Left lung (tissue), 4 donors: ENCODE measurements at regions not wholly inside any gene's neighbourhood (a gene's known extent, or its start where the extent isn't known, plus 50 kb on each side); places are given as distances from the start of the nearest gene placed in this dataset.

Experiments used
- ATAC-seq: fragments of 200-7000 bp; cut with Tn5 transposase; one replicate; pipeline ENCODE4 v1.9.1; 2020; ENCODE audit warnings: moderate library complexity
- DNase-seq, 4 donors: peaks; one replicate each; pipeline ENCODE4 v3.0.0-alpha.2; 2013 to 2020
- H3K27ac ChIP-seq, 2 donors: fragments of 200-600 bp; sonication (generic) in 1 of 2; one replicate each; pipeline versions ENCODE4 v1.5.0 to v1.8.0; 2020 to 2021
- H3K27me3 ChIP-seq, 2 donors: fragments of 200-600 bp; sonication (generic) in 1 of 2; one replicate each; pipeline versions ENCODE4 v1.5.0 to v1.8.0; 2020 to 2021
- H3K36me3 ChIP-seq, 2 donors: fragments of 200-600 bp; sonication (generic) in 1 of 2; one replicate each; pipeline versions ENCODE4 v1.5.0 to v1.8.0; 2020 to 2021
- H3K4me1 ChIP-seq, 2 donors: fragments of 200-600 bp; one replicate each; pipeline ENCODE4 v1.8.0; 2021
- H3K4me3 ChIP-seq, 2 donors: fragments of 200-600 bp; sonication (generic) in 1 of 2; one replicate each; pipeline versions ENCODE4 v1.5.0 to v1.8.0; 2020 to 2021; ENCODE audit warnings: mild to moderate bottlenecking in 1 of 2
- H3K9me3 ChIP-seq, 2 donors: fragments of 200-600 bp; sonication (generic) in 1 of 2; one replicate each; pipeline versions ENCODE4 v1.5.0 to v1.8.0; 2020 to 2021
- CTCF ChIP-seq, 2 donors: fragments of 200-600 bp; sonication (generic) in 1 of 2; IDR thresholded peaks; one replicate each; pipeline versions ENCODE4 v1.5.0 to v1.8.0; 2021; ENCODE audit warnings: antibody characterized with exemption in 2 of 2
- intact Hi-C, 2 donors: fragments of 100-400 bp; cut with DNase I; formaldehyde crosslinking; loops; one replicate each; pipeline versions ENCODE4 v1.11.2 to v1.14.2; 2022
- donor health status: DM: no; HTN: yes; CAD: no.
- donor health status: DM: no; HTN: no; CAD: no.

GRCh38 chr2:120899771-120900170, 164.1 kb downstream of the GLI2 start:
- ATAC-seq = no peak
- TF ChIP-seq CTCF (IDR thresholded peaks at IDR 0.05) = no peak
- intact Hi-C loops = no loop called here

GRCh38 chr2:120901201-120901600, 165.5 kb downstream of the GLI2 start:
- no peaks in the 10 kb centered on the region for H3K36me3 ChIP-seq
- H3K4me3 ChIP-seq = no peak overlapping the region
- DNase-seq (peak in 1 of 4 donors; percentile 62), ATAC-seq (no peak)
- H3K4me1 ChIP-seq = no peaks in the 10 kb centered on the region
- TF ChIP-seq CTCF (IDR thresholded peaks at IDR 0.05) = no peak
- intact Hi-C loops = no loop called here
- H3K27ac ChIP-seq = no peak overlapping the region
- no peaks in the 10 kb centered on the region for H3K9me3 ChIP-seq
- H3K27me3 ChIP-seq = peaks cover 0 to 11% of the 10 kb centered on the region in 2 donors

More at GRCh38 chr2:120899771-120900170, 164.1 kb downstream of the GLI2 start:
- H3K4me3 ChIP-seq = no peak overlapping the region
- H3K27ac ChIP-seq = no peak overlapping the region
- peaks cover 0 to 10% of the 10 kb centered on the region in 2 donors for H3K27me3 ChIP-seq
- no peaks in the 10 kb centered on the region for H3K36me3 ChIP-seq
- H3K9me3 ChIP-seq = no peaks in the 10 kb centered on the region
- no peaks in the 10 kb centered on the region for H3K4me1 ChIP-seq
- peak in 1 of 4 donors; percentile 62 for DNase-seq

- intact Hi-C loops = no loop called here
- no peak for TF ChIP-seq CTCF (IDR thresholded peaks at IDR 0.05)
- no peak for ATAC-seq
- Histone ChIP-seq H3K4me3 (no peak overlapping the region), H3K27ac (no peak overlapping the region), H3K36me3 (no peaks in the 10 kb centered on the region), H3K4me1 (no peaks in the 10 kb centered on the region), H3K9me3 (no peaks in the 10 kb centered on the region), H3K27me3 (peaks cover 0 to 11% of the 10 kb centered on the region in 2 donors)
- peak in 1 of 4 donors; percentile 17 for DNase-seq
These were observed 166.9 kb downstream of the GLI2 start for GRCh38 chr2:120902592-120902991.

GRCh38 chr2:120904379-120904778, 168.7 kb downstream of the GLI2 start:
- no peak for TF ChIP-seq CTCF (IDR thresholded peaks at IDR 0.05)
- intact Hi-C loops = no loop called here
- peaks cover 0 to 11% of the 10 kb centered on the region in 2 donors for H3K27me3 ChIP-seq
- no peaks in the 10 kb centered on the region for H3K4me1 ChIP-seq
- H3K4me3 ChIP-seq = no peak overlapping the region
- DNase-seq = peak in 1 of 4 donors; percentile 28
- H3K27ac ChIP-seq = no peak overlapping the region
- H3K36me3 ChIP-seq = no peaks in the 10 kb centered on the region
- no peak for ATAC-seq
- no peaks in the 10 kb centered on the region for H3K9me3 ChIP-seq

GRCh38 chr2:120904830-120905234, 169.2 kb downstream of the GLI2 start:
- DNase-seq (peak in 3 of 4 donors; percentile 28 to 85 (median 74)), ATAC-seq (peak; percentile 17)
- no peaks in the 10 kb centered on the region for H3K9me3 ChIP-seq
- peaks cover 0 to 11% of the 10 kb centered on the region in 2 donors for H3K27me3 ChIP-seq
- intact Hi-C loops = no loop called here
- H3K36me3 ChIP-seq = no peaks in the 10 kb centered on the region
- H3K4me1 ChIP-seq = no peaks in the 10 kb centered on the region
- no peak overlapping the region for H3K4me3 ChIP-seq
- H3K27ac ChIP-seq = no peak overlapping the region
- TF ChIP-seq CTCF (IDR thresholded peaks at IDR 0.05) = no peak
